GM19463 (cell line): ENCODE measurements at regions not wholly inside any gene's neighbourhood (a gene's known extent, or its start where the extent isn't known, plus 50 kb on each side); places are given as distances from the start of the nearest gene placed in this dataset.
"Not testable (repeated sequence)": the region's sequence is repeated elsewhere in the genome, so short reads cannot be mapped to it uniquely, and the experiment has no call there.

Experiments used
- ATAC-seq: cut with Tn5 transposase; IDR thresholded peaks from one replicate; pipeline ENCODE4 v1.9.1; 2021; ENCODE audit warnings: mild to moderate bottlenecking, moderate library complexity; ENCODE audit not compliant: unreplicated experiment

GRCh38 chr5:108602830-108603229, 144.9 kb upstream of the FER start:
- ATAC-seq, result no peak

GRCh38 chr5:108590799-108591198, 156.9 kb upstream of the FER start:
- no peak for ATAC-seq

- ATAC-seq, result no peak
These were observed 159.4 kb upstream of the FER start for GRCh38 chr5:108588323-108588722.

- no peak for ATAC-seq
These were observed 159.9 kb upstream of the FER start for GRCh38 chr5:108587821-108588220.

GRCh38 chr5:108581026-108581425, 166.7 kb upstream of the FER start:
- ATAC-seq, result no peak

- no peak for ATAC-seq
These were observed 168.5 kb upstream of the FER start for GRCh38 chr5:108579236-108579635.

- no peak for ATAC-seq
These were observed 168.9 kb upstream of the FER start for GRCh38 chr5:108578791-108579190.

GRCh38 chr5:108567429-108567828, 180.3 kb upstream of the FER start:
- ATAC-seq, result no peak

GRCh38 chr5:108564441-108564840, 182.5 kb upstream of the FBXL17 start:
- ATAC-seq, result no peak

- no peak for ATAC-seq
These were observed 180.2 kb upstream of the FBXL17 start for GRCh38 chr5:108562205-108562454.

- ATAC-seq, result no peak
These were observed 179.7 kb upstream of the FBXL17 start for GRCh38 chr5:108561416-108562204.

GRCh38 chr5:108560581-108560980, 178.7 kb upstream of the FBXL17 start:
- ATAC-seq, result no peak

GRCh38 chr5:108560166-108560565, 178.3 kb upstream of the FBXL17 start:
- no peak for ATAC-seq

- not testable (repeated sequence) for ATAC-seq
These were observed 176.9 kb upstream of the FBXL17 start for GRCh38 chr5:108558840-108559239.

GRCh38 chr5:108558142-108558541, 176.2 kb upstream of the FBXL17 start:
- not testable (repeated sequence) for ATAC-seq

- no peak for ATAC-seq
These were observed 175.8 kb upstream of the FBXL17 start for GRCh38 chr5:108557686-108558085.

- ATAC-seq, result no peak
These were observed 174.7 kb upstream of the FBXL17 start for GRCh38 chr5:108556441-108557145.

GRCh38 chr5:108548684-108549596, 167.0 kb upstream of the FBXL17 start:
- no peak for ATAC-seq

- no peak for ATAC-seq
These were observed 165.0 kb upstream of the FBXL17 start for GRCh38 chr5:108546939-108547338.

GRCh38 chr5:108545301-108545700, 163.4 kb upstream of the FBXL17 start:
- ATAC-seq, result no peak

GRCh38 chr5:108543486-108543885, 161.6 kb upstream of the FBXL17 start:
- ATAC-seq, result no peak

- peak; percentile 68 for ATAC-seq
These were observed 159.9 kb upstream of the FBXL17 start for GRCh38 chr5:108541836-108542235.
